Stimulated activated CD4-positive, alpha-beta T cell treated with anti-CD3 and anti-CD28 coated beads, Interleukin-15, amount 100 ng/mL, for 1 hour (primary cell): ENCODE measurements at regions not wholly inside any gene's neighbourhood (a gene's known extent, or its start where the extent isn't known, plus 50 kb on each side); places are given as distances from the start of the nearest gene placed in this dataset.

Source experiments
- DNase-seq, 2 donors: peaks; one replicate each; pipeline ENCODE4 v3.0.0-alpha.2; 2020; ENCODE audit warnings: low read depth in 1 of 2, low spot score in 1 of 2

DNA sequence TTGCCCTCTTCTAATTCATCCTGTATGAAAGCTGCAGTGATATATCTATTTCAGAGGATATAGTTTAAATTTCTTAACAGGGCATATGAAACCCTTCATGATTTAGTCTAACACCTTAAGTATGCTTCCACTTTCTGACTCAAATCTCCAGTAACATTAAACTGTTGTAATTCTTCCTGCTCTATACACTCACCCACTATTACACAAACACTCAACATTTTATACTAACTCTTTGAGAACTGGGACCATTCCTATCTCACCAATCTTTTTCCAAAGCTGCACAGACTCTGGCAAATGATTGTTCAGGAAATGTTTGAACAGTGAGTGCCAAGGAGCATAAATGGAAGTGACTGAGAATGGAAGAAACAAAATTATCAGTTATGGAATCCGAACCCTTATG lies 560.4 kb upstream of the DPPA4 start:
- no peak for DNase-seq

DNA sequence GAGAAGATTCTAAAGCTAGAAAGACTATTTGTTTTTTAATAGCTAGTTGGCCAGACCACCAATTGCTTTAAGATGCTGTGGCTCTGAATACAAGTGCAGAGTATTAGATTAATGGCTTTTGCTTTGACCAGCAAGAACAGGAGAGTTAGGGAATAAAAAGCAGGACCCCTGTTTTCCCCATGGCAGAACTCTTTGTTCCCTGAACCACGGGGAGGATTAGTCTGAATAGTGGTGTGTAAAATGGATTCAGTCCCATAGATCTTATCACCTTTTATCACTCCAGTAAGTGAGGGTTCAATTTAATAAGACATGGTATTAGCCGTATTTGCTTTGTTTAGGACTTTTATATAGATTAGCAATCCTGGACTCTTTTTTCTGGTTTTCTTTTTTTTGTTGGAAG lies 562.6 kb upstream of the DPPA4 start:
- no peak for DNase-seq

DNA sequence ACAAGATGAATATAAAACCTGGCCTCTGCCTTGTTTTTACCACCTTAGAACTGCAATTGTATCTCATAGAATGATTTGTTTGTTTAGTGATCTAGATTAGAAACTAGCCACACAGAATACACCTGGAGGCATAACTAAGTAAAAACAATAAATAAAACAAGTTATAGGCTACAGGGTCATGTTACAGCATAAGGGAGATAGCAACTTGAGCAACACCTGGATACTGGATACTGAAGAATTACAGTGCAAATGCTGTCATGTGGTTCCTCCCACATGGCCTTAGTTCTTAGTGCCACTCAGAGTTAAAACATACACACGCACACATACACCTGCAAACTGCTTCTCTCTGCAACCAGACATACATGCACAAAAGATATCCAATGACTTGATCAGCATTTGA lies 563.4 kb upstream of the DPPA4 start:
- no peak for DNase-seq

DNA sequence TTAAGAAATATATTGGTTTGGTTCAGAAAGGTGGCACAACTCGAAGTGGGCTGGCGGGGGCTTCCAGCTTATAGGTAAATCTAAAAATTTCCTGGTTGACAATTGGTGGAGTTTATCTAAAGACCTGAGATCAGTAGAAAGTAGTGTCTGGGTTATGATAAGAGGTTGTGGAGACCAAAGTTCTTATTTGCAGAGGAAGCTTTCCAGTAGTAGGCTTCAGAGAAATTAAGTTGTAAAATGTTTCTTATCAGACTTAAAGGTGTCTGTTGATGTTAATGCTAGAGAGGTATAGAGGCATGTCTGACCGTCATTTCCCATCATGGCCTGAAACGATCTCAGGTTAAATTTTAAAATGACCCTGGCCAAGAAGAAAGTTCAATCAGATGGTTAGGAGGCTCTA lies 565.2 kb upstream of the DPPA4 start:
- DNase-seq = no peak

DNA sequence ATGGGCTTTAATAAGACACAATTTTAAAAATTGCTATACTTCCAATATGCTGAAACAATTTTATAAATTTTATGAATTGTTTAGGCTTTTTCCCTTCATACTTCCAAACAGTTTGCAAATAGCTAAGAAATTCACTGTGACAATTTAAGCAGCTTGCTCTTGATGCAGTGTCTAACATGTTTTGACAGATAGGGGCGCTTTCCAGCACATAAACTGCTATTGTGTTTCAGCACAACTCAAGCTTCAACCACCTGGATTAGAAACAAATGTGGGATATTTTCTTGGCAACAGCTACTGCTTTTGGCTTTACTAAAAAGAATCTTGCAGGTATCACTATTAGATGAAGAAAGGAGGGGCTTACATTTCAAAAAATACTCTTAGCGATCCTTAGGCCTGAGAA lies 565.8 kb upstream of the DPPA4 start:
- DNase-seq = no peak

DNA sequence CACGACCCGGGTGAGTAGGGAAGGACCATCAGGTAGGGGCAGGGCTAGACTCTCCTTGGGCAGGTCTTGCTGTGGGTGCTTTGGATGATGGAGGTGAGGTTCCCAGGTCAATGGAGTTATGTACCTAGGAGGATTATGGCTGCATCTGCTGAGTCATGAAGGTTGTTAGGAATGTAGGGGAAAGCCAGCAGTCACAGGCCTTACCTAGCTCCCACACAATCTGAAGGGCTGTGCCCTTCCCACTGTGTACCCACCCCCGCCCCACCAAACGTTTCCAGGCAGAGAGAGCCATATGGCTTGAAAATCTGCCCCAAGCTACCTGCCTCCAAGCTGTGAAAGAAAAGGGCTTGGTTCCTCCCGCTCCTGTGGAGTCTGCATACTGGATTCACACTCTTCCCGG lies 573.4 kb upstream of the DPPA4 start:
- no peak for DNase-seq

DNA sequence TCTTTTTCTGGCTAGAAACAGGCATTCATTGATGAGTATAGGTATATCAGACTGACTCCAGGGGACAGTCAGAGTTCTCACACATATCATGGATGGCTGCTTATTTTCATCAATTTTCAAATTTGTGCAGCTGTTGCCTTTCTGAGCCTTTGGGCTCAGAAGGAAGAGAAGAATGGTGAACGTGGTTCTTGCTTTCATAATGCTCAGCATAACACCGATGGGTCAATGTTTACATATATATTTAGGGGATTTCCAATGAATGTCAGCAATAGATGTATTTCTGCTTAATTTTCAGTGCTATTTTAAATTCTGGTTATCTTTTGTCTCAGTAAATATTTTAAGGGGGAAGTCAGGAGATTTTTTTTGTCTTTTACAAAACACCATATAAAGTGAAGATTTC lies 581.4 kb upstream of the DPPA4 start:
- no peak for DNase-seq

DNA sequence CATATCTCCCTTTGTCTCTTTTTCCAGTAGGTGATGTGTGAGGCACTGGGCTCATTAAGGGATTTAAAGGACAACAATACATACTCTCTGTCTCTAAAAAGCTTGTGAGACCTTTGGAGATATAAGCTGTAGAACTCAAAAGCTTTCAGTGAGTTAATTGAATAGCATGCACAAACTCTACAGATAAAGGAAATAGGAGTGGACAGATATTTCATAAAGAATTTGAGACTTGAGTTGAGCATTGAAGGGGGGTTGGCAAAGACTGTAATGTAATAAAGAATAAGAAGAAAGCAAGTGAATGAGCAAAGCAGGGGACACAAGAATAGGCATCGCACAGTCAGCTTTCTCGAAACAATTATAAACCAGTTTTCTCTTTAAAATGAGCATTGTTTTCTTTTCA lies 583.4 kb upstream of the DPPA4 start:
- no peak for DNase-seq

DNA sequence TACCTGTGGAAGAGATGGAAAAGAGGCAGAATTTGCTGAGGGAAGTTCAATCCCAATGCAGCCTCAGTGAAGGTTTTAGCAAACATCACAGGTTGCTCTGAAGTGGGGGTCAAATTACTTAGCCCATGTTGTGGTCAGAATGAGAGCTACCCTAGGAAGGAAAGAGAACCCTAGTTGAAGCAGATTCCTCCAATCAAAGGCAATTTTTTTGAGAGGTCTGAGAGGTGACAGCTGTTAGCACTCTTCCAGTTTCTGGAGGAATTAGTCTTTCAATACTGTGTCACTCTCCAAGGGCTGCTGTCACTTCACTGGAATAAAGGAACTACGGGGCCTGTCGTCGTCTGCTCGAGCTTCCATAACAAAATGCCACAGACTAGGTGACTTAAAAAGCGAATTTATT lies 584.2 kb upstream of the DPPA4 start:
- DNase-seq = no peak

DNA sequence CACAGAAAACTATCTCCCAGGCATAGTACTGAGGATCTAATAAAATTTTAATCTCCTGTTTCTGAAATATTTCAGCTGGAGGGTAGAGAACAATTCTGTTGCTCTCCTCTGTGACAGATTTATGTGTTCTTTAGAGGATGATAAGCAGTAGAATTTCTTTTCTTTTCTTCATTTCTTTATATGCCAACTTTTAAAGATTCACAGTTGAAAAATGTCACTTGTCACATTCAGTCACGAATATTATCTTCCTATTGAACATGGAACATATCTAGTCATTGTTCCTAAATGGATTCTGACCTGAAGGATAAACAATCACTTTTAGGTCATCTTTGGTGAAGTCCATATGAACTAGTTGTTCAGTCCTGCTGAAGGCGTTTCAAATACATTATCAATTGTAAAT lies 585.5 kb upstream of the DPPA4 start:
- DNase-seq = no peak

DNA sequence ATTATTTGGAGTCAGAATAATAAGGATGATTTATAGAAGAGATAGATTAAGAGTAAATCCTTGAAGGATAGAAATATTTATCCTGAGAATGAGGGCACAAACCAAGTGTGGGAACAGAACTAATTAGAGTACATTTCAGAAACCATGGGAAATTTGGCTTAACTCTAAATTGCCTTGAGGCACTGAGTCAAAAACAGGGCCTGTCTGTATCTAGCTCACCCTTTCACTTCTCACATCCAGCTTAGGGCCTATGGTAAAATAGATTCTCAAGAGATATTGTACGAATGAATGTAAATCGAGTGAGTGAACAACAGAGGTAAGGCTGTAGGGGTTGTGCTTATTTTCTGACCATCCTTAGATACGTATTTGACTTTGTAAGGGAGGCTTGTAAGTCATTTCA lies 586.1 kb upstream of the DPPA4 start:
- no peak for DNase-seq

DNA sequence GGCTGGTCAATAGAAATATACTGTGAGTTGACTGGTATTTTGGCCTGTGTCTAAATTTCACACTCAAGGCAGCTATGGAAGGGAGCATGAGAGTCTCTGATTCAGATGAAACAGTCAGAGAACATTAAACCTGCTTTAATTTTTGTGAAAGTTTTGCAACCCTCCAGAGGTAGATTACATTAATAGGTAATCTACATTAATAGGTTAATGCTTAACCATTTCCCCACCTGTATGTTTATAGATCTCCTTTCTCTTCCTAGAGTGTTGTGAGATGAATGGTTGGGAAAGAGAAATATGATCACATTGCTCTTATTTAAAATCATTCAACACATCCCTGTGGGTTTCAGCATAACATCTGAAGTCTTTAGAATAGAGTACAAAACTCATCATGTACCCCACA lies 586.9 kb upstream of the DPPA4 start:
- no peak for DNase-seq

DNA sequence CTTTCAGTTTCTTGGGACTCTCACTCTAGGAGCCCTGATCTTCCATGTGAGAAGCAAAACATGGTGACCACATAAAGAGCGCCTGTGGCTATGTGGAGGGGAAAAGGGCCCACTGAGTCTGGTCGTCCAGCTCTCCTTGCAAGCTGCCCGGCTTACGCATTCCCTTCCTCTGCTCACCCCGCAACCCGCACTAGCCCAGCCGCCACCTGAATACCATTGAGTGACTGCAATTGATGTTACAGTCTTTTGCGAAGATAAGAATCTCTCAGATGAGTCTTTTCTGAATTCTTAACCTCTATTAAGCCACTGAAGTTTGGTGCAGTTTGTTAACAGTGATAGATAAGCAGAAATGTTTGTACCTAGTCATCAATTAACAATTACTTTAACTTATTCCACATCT lies 589.0 kb upstream of the DPPA4 start:
- no peak for DNase-seq

DNA sequence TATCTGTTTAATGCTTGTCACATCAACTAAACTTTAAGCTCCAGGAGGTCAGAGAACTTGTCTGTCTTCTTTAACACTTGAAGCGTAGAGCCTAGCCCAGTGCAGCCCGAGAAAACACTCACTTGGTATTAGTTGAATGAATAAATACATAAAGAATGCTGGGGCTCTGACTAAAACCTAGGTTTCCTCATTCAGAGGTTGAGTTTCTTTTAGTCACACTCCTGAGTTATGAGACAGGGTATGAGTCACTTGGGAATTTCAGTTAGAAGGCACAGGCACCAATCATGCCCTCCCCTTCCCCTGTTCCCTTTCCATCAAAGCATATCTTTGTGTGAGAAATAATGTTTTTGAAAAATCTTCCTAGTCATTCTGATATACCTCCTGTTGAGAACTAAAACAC lies 589.8 kb upstream of the DPPA4 start:
- DNase-seq = no peak

DNA sequence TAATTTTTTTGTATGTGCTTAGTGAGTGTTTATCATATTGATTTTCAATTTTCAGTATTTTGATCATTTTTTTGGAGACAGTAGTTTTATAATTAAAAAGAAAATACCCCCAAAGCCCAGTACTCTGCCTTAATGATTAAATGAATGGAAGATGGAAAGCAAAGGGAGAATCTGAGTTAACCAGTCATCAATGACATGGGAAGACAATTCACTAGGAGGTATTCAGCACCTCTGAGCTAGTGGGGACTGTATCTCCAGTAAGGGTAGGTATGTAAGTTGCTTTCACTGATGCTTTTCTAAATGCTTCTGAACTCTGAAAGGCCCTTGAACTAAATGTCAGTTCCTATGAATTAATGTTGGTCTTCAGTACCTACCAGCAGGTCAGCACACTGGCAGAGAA lies 590.4 kb upstream of the DPPA4 start:
- no peak for DNase-seq

DNA sequence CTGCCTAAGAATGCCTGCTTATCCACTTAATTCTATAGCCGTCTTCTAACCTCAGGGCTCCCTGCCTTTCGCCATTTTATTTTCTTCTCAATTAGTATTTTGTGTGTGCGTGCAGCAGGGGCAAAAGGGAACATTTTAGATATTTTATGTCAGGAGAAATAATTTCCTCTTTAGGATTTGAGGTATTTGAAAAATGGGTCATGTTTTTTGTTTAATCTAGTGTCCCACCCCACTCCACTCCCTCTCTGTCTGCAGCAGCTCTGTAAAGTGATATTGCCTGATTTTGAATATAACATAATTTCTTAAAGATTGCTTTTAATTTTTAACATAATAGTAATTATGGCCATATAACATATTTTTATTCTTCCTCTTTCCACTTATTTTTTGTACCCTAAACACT lies 593.2 kb upstream of the DPPA4 start:
- DNase-seq = no peak

DNA sequence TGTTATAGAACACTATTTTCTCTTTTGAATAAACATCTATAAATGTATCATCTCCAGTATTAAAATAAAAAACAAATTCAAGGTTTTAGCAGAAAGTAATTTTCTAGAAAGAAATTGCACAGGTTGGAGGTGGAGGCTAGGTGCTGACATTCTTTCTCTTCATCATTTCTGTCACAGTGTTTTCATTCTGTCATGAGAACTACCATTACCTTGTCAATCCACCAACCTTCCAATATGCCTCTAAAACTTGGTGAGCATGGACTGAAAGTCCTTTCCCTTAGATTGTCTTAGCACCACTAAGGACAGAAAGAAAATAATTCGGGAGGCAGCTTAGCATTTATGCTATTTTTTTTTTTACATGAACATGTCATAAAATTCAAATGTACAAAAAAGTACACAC lies 596.2 kb upstream of the DPPA4 start:
- no peak for DNase-seq

DNA sequence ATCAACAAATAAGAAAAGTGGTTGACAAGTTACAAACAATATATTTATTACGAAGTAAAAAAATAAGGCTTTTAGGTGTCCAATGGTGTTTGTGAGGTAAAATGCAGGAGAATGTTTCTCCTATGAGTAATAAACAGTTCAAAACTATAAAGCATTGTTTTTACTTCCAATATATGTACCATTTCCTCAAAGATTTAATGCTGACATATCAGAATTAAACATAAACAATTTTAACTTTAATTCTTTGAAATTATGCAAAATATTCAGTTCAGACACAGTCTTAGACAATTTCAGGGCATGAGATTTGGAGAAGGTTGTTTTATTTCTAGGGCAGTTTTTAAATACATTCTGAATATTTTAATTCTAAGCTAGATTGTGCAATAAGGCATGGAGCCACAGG lies 602.5 kb upstream of the DPPA4 start:
- no peak for DNase-seq

DNA sequence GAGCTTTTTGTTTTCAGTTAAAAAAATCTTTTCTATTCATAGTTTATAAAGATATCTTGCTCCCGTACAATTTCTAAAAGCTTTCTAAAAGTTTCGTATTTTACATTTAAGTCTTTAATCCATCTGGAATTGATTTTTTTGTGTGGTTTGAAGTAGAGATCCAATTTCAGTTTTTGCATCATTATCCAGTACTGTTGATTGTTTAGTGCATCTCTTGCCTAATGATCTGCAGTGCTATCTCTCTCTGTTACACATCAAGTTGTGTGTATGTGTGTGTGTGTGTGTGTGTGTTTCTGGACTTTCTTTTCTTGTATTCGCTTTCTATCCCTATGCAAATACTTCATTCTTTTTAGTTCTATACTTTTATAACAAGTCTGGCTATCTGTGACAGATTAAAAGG lies 605.8 kb upstream of the DPPA4 start:
- no peak for DNase-seq

DNA sequence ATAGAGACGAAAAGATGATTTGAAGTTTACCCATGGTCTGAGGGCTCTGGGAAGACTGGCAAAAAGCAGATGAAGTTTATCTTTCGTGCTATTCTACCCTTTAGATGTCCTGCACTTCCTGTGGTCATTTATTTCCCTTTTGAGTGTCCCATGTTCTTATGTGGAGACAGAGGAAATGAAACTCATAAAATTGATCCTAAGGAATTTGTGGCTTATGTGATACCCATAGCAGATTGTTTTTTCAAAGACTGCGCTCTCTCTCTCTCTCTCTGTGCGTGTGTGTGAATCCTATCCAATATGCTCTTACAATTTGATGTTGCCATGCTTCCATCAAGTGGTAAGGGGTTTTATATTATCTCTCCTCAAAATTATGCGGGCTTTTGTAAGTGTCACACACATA lies 607.5 kb upstream of the DPPA4 start:
- no peak for DNase-seq

DNA sequence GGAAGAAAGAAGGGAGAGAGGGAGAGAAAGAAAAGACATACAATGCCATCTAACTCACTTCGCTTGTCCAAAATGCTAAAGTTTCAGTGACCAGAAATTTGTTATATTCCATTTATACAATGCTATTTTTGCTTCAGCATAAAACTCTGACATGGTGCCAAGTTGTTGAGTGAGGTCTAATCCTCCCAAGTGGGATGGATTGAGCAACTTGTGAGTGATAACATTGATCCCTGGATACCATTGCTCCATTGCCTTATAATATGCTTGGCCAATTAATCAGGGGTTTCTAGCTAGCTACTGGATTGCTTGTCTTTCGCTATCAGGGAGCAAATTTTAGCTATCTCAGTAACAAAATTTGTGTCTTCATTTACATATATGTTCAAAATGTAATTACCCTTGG lies 615.6 kb upstream of the DPPA4 start:
- DNase-seq = no peak

DNA sequence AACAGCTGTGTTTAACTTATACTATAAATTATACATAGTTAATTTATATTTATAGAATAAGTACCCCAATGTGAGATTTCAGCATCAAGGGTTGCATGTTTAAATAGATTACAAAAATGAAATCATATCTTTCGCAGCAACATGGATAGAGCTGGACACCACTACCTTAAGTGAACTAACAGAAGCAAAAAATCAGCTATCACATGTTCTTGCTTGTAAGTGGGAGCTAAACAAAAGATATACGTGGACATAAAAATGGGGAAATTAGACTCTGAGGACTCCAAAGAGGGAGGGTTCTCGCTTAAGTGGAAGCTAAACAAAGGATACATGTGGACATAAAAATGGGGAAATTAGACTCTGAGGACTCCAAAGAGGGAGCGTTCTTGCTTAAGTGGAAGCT lies 626.5 kb upstream of the DPPA4 start:
- no peak for DNase-seq

DNA sequence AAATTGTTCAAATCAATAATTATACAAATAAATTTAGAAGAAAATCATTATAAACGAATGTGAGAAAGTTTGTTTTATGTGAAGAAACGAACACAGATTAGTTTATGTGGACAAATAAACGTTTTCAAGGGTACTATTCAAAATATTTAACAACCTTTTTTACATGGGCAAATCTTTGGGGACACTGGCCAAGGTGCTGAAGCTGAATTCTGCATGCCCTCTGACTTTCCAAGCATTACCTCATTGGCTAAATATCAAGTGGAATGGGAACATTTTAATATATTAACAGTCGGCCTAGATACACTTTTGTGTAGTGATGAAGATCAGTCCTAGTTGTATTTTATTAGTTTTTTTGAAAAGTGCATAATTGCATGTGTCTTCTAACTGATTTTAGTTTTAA lies 636.4 kb upstream of the DPPA4 start:
- no peak for DNase-seq

DNA sequence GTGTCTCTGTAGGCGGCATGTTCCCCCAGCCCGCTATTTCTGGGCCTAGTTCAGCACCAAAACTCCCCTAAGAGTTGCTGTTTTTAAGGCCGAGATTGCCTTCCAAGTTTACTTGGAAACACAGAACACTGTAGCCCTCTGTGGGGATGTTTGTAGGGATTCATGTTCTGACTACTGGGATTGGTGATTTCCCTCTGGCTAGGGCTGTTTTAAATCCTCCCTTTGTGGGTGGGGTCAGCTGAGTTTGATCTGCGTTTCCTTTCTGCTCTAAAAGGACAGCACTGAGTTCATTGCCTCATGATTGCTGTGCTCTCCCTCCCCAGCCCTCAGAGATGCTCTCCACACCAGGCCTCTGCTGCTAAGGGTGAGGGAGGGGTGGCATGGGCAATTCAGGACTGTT lies 640.6 kb upstream of the DPPA4 start:
- no peak for DNase-seq

DNA sequence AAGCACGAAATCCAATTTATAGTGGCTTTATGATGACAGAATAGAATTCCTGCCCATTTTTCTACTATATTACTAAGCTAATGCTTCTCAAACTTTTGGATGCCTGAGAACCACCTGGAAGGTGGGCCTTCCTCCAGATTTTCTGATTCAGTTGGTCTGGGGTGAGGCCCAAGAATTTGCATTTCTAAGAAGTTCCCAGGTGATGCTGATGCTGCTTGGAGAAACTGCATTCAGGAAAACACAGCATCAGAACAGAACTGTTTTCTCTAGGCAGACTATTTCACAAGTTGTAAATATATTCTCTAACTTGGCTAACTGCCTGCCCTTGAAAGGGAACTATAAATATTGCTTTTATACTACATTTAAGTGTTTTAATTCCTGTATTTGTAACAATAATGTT lies 644.9 kb upstream of the DPPA4 start:
- DNase-seq = no peak
